ENCODE measurements at regions not wholly inside any gene's neighbourhood (a gene's known extent, or its start where the extent isn't known, plus 50 kb on each side); places are given as distances from the start of the nearest gene placed in this dataset.

DNA sequence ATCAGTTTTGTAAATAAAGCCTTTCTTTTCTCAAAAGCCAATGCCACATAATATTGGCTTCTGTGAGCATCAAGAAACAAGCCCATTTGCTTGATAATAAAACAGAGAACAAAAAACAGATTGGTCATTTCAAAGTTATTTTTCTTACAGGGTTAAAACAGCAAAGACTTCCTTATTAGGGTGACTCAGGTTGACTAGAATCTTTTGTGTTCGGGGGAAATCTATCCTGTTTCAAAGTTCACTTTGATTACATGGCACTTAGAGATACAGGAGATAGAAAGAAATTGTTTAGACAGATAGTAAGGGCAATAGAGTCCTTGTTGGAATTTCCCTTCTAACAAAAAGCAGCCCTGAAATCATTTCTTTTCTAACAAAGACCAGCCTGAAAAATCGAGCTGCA is 170.0 kb upstream of the GLRA2 start:
- no peak for TF ChIP-seq POLR2A (IDR thresholded peaks at IDR 0.05; ENCODE audit: low read depth, low read length)
- TF ChIP-seq, protein P1, sequence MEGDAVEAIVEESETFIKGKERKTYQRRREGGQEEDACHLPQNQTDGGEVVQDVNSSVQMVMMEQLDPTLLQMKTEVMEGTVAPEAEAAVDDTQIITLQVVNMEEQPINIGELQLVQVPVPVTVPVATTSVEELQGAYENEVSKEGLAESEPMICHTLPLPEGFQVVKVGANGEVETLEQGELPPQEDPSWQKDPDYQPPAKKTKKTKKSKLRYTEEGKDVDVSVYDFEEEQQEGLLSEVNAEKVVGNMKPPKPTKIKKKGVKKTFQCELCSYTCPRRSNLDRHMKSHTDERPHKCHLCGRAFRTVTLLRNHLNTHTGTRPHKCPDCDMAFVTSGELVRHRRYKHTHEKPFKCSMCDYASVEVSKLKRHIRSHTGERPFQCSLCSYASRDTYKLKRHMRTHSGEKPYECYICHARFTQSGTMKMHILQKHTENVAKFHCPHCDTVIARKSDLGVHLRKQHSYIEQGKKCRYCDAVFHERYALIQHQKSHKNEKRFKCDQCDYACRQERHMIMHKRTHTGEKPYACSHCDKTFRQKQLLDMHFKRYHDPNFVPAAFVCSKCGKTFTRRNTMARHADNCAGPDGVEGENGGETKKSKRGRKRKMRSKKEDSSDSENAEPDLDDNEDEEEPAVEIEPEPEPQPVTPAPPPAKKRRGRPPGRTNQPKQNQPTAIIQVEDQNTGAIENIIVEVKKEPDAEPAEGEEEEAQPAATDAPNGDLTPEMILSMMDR (IDR thresholded peaks at IDR 0.05; ENCODE audit: extremely low read depth in 1 of 2, insufficient read depth in 1 of 2, low read depth in 1 of 2, low read length in 2 of 2), result no peak
- no peak for TF ChIP-seq POLR2AphosphoS5 (IDR thresholded peaks at IDR 0.05; ENCODE audit: insufficient read depth, low read depth, low read length)
- no peak for TF ChIP-seq GATA2 (IDR thresholded peaks at IDR 0.05; ENCODE audit: insufficient read depth, insufficient read length, low read depth, low read length)
- TF ChIP-seq EZH2 (IDR thresholded peaks at IDR 0.05; ENCODE audit: borderline replicate concordance, low read depth, low read length, severe bottlenecking), result no peak

Measured in endothelial cell of umbilical vein (primary cell).